HS-27A (cell line): ENCODE measurements at regions not wholly inside any gene's neighbourhood (a gene's known extent, or its start where the extent isn't known, plus 50 kb on each side); places are given as distances from the start of the nearest gene placed in this dataset.
"Not testable (repeated sequence)": the region's sequence is repeated elsewhere in the genome, so short reads cannot be mapped to it uniquely, and the experiment has no call there.

Experiments
- DNase-seq: peaks from one replicate; pipeline ENCODE4 v3.0.0-alpha.2; 2012; ENCODE audit warnings: low read depth, missing footprints

DNA sequence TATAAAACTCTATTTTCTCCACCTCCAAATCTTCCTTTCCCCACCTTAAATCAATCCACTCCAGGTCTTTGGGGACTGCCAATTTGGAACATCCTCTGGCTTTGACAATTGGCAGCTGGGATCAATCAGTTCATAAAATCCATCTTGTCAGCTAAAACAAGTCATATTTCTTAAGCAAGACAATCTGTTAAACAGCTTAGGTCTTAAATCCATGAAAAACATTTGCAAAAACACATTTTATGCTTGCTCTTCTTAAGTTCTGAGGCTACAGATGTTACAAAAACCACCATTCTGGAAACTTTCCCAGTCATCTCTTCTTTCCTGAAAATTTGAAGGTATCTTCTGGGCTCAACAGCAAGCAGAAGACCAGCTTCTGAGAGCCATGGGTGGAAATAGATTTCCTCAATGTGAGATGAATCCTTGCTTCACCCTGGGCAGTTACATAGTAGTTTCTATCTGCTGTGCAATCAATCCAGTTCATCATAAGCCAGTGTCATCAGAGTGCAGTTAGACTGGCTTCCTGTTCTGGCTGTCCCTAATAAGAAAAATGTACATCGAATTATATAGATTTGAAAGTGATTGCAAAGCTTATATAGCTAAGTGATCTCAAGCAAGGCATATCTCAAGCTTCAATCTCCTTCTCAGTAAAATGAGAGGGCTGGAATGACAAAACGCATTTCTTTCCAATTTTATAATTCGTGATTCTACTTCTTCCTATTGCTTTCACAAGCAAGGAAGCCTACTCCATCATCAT is 402.7 kb upstream of the INTU start:
- no peak for DNase-seq

DNA sequence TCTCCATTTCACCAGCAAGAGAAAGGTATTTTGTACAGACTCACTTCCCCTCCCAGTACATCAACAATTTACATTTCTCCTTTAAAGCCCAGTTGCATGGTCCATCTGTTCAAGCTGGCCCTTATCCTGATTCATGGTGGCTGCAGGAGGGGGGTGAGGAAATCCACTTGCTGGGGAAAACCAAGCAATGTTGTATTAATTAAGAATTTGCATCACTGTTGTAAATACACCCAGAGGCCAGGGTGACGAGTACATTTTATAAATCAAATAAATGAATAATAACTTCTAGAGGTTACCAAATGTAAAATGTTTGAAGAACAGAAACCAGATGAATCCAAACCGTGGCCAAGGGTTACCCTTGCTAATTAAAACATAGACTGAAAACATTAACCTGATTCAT is 395.9 kb upstream of the INTU start:
- DNase-seq: no peak

DNA sequence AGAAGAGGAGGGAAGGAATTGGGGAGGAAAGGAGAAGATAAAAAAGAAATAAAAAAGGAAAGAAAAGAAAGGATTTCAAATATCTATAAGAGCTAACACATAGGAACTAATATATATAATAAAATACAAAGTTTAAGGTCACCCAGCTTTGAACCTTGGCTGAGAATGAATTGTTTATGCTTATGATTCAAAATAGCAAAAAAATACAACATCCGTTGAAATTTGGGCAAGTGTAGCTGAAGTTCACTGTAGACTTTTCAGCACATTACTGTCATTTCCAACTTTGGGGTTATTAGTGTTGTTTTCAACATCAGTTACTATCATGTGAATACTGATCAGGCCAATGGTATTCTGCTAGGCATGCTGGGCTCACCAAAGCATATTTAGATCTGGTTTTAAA is 395.2 kb upstream of the INTU start:
- DNase-seq: no peak

GRCh38 chr4:127238956-127239475 is 393.7 kb upstream of the INTU start:
- DNase-seq: no peak

GRCh38 chr4:127239902-127240763 is 392.6 kb upstream of the INTU start:
- DNase-seq: no peak

GRCh38 chr4:127240764-127241105 is 392.0 kb upstream of the INTU start:
- DNase-seq: no peak

GRCh38 chr4:127244515-127244914 is 388.2 kb upstream of the INTU start:
- DNase-seq: no peak

- no peak for DNase-seq
Measured at GRCh38 chr4:127246963-127247952, 385.5 kb upstream of the INTU start.

GRCh38 chr4:127249066-127249766 is 383.5 kb upstream of the INTU start:
- no peak for DNase-seq

DNA sequence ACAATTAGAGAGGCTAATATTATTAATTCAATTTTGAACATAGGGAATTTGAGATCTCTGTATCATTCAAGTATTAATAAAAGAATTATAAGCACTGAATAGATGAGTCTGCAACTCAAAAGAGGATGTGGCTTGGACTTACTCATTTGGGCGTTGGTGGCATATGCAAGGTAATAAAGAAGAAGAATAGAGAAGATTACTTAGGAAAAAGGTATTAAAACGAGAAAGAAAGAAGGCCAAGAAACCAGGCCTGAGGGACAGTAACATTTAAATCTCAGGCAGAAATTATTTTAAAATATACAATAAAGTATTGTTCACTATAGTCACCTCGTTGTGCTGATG is 383.0 kb upstream of the INTU start:
- DNase-seq: no peak

- DNase-seq: no peak
Measured at GRCh38 chr4:127250577-127250976, 382.2 kb upstream of the INTU start.

DNA sequence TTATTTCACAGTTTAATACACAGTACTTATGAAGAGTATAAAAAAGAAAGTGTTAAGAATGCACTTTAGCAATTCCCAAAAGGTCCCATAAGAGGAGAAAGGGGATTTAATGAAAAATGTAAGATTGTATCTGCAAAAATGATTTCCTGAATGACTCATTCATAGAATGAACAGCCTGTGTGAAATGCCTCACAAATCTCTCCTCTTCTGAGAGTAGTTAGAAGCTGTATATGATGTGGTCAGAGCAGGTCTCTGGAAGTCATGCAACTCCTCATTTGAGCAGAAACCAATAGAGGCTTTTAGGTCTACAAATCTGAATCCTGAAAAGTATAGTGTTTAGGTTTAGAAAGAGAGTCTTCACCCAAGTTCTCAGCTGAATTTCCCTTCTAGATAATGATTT is 381.3 kb upstream of the INTU start:
- DNase-seq: no peak

GRCh38 chr4:127256500-127256899 is 376.3 kb upstream of the INTU start:
- no peak for DNase-seq

DNA sequence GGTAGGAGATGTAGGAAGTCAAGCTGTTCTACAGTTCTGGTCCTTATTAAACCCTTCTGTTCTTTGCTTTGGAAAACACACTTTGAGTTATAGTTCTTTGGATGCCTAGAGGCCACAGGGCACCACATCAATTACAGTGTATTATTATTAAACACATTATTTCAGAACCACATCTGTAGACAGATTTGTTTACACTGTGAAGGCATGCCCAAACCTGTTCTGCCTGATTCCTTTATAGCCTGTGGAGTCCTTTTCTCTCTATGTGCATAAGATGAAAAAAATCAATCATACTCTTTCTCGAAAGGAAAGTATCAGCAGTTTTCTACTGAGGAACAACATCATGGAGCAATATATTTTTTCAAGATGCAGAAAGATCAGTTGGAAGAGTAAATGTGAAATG is 371.3 kb upstream of the INTU start:
- DNase-seq: no peak

DNA sequence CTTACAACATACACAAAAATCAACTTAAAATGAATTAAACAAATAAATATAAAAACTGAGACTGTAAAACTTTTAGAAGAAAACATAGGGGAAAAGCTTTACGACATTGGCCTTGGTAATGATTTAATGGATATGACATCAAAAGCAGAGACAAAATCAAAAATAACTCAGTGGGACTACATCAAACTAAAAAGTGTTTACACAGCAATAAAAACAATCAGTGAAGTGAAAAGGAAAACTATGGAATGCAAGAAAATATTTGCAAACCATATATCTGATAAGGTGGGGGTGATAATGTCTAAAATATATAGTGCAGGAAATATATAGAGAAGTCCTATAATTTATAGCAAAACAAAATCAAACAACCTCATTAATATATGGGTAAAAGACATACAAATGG is 364.4 kb upstream of the INTU start:
- DNase-seq: no peak

DNA sequence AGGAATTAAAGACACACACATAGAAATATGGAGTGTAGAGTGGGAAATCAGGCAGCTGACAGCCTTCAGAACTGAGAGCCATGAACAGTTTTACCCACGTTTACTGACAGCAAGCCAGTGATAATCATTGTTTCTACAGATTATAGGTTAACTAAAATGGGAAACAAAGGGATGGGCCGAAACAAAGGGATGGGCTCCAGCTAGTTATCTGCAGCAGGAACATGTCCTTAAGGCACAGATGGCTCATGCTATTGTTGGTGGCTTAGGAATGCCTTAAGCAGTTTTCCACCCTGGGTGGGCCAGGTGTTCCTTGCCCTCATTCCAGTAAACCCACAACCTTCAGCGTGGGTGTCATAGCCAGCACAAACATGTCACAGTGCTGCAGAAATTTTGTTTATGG is 355.7 kb upstream of the INTU start:
- not testable (repeated sequence) for DNase-seq

GRCh38 chr4:127284236-127284635 is 348.5 kb upstream of the INTU start:
- no peak for DNase-seq

DNA sequence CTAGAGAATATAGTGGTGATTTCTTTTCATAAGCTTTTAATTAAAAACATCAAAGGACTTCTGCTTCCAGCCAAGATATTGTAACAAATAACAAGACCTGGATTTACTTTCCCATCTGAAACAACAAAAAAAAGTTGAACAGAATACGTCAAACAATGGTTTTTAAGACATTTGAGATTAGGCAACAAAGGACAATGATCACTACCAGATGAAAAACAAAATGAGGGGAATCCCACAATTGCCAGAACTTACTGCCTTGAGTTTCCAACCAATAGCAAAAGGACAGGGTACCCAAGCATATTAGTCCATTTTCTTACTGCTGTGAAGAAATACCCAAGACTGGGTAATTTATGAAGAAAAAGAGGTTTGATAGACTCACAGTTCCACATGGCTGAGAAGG is 341.4 kb upstream of the INTU start:
- DNase-seq: no peak

GRCh38 chr4:127293496-127293895 is 339.3 kb upstream of the INTU start:
- no peak for DNase-seq

DNA sequence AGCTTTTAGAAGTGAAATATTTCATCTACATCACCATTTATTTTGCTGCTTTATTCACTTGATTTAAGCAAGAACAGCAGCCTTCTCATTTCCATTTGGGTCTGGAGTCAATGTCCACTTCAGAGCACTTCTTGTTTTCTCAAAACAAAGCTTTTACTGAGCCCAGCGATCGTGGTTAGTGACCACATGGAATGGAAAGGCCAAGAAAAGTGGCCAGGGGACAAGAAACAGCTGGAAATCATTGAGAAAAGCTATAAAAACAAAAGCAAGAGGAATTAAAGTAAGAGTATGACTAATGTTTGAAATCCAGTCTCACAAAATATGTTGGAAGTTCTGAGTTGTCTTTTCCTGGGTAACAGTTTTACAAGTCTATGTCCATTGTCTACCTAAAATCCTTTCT is 328.4 kb upstream of the INTU start:
- no peak for DNase-seq

DNA sequence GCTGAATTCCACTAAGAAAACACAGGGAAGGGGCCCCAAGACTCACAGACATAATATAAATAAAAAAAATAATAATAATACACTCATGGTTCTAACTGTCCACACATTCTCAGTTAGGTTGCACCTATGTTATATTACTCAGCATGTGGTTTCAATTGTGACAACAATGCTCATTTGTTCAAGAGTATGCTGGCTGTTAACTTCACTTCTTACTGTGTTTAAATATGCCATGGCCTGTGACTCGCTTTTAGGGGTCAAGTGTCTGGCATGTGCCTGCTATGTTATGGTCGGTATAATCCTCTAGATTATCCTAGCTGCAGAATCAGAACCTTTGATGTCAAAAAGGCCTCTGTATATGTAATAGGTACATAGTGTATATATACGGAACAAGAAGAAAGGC is 324.8 kb upstream of the INTU start:
- no peak for DNase-seq
